ENCODE measurements at regions not wholly inside any gene's neighbourhood (a gene's known extent, or its start where the extent isn't known, plus 50 kb on each side); places are given as distances from the start of the nearest gene placed in this dataset.

- Histone ChIP-seq H3K27ac (ENCODE audit: low read depth) (no peak overlapping the region), H3F3A (replicated peaks; ENCODE audit: low read depth) (no peaks in the 10 kb centered on the region), H3K9me2 (ENCODE audit: insufficient read depth) (peaks cover 6% of the 10 kb centered on the region), H2AFZ (no peak overlapping the region), H3K27me3 (ENCODE audit: insufficient read depth) (no peaks in the 10 kb centered on the region), H3K4me2 (no peak overlapping the region), H3K36me3 (ENCODE audit: insufficient read depth) (no peaks in the 10 kb centered on the region), H4K20me1 (replicated peaks; ENCODE audit: insufficient read depth) (no peaks in the 10 kb centered on the region), H3K4me3 (no peak overlapping the region), H3K79me2 (replicated peaks; ENCODE audit: insufficient read depth) (no peaks in the 10 kb centered on the region), H3K4me1 (ENCODE audit: insufficient read depth) (peaks cover 6% of the 10 kb centered on the region; the same call in 1 of the 2 replicates)
- Mint-ChIP-seq H3K27ac (no peak overlapping the region), H3K36me3 (ENCODE audit: low read depth) (no peaks in the 10 kb centered on the region), H3K9me3 (no peaks in the 10 kb centered on the region), H3K27me3 (ENCODE audit: insufficient read depth, low read depth, poor library complexity) (peaks cover 2% of the 10 kb centered on the region), H3K4me1 (peaks cover 15% of the 10 kb centered on the region; the same call in 2 of the 3 replicates), H3K4me3 (no peak overlapping the region)
- ATAC-seq (no peak), DNase-seq (ENCODE audit: low spot score) (no peak)
- TF ChIP-seq EZH2 (IDR thresholded peaks at IDR 0.05; ENCODE audit: low read depth, unreplicated experiment) = no peak
- no peak for TF ChIP-seq CTCF (conservative IDR thresholded peaks at IDR 0.05; ENCODE audit: low read depth in 2 of 2)
- TF ChIP-seq, protein P1, sequence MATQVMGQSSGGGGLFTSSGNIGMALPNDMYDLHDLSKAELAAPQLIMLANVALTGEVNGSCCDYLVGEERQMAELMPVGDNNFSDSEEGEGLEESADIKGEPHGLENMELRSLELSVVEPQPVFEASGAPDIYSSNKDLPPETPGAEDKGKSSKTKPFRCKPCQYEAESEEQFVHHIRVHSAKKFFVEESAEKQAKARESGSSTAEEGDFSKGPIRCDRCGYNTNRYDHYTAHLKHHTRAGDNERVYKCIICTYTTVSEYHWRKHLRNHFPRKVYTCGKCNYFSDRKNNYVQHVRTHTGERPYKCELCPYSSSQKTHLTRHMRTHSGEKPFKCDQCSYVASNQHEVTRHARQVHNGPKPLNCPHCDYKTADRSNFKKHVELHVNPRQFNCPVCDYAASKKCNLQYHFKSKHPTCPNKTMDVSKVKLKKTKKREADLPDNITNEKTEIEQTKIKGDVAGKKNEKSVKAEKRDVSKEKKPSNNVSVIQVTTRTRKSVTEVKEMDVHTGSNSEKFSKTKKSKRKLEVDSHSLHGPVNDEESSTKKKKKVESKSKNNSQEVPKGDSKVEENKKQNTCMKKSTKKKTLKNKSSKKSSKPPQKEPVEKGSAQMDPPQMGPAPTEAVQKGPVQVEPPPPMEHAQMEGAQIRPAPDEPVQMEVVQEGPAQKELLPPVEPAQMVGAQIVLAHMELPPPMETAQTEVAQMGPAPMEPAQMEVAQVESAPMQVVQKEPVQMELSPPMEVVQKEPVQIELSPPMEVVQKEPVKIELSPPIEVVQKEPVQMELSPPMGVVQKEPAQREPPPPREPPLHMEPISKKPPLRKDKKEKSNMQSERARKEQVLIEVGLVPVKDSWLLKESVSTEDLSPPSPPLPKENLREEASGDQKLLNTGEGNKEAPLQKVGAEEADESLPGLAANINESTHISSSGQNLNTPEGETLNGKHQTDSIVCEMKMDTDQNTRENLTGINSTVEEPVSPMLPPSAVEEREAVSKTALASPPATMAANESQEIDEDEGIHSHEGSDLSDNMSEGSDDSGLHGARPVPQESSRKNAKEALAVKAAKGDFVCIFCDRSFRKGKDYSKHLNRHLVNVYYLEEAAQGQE (IDR thresholded peaks at IDR 0.05; ENCODE audit: unreplicated experiment) = no peak
- TF ChIP-seq NANOG (IDR thresholded peaks at IDR 0.05; ENCODE audit: borderline replicate concordance) = no peak
- TF ChIP-seq ETS1 (IDR thresholded peaks at IDR 0.05) = no peak
- TF ChIP-seq STAT1 (IDR thresholded peaks at IDR 0.05; ENCODE audit: unreplicated experiment) = no peak
- TF ChIP-seq, protein P2, sequence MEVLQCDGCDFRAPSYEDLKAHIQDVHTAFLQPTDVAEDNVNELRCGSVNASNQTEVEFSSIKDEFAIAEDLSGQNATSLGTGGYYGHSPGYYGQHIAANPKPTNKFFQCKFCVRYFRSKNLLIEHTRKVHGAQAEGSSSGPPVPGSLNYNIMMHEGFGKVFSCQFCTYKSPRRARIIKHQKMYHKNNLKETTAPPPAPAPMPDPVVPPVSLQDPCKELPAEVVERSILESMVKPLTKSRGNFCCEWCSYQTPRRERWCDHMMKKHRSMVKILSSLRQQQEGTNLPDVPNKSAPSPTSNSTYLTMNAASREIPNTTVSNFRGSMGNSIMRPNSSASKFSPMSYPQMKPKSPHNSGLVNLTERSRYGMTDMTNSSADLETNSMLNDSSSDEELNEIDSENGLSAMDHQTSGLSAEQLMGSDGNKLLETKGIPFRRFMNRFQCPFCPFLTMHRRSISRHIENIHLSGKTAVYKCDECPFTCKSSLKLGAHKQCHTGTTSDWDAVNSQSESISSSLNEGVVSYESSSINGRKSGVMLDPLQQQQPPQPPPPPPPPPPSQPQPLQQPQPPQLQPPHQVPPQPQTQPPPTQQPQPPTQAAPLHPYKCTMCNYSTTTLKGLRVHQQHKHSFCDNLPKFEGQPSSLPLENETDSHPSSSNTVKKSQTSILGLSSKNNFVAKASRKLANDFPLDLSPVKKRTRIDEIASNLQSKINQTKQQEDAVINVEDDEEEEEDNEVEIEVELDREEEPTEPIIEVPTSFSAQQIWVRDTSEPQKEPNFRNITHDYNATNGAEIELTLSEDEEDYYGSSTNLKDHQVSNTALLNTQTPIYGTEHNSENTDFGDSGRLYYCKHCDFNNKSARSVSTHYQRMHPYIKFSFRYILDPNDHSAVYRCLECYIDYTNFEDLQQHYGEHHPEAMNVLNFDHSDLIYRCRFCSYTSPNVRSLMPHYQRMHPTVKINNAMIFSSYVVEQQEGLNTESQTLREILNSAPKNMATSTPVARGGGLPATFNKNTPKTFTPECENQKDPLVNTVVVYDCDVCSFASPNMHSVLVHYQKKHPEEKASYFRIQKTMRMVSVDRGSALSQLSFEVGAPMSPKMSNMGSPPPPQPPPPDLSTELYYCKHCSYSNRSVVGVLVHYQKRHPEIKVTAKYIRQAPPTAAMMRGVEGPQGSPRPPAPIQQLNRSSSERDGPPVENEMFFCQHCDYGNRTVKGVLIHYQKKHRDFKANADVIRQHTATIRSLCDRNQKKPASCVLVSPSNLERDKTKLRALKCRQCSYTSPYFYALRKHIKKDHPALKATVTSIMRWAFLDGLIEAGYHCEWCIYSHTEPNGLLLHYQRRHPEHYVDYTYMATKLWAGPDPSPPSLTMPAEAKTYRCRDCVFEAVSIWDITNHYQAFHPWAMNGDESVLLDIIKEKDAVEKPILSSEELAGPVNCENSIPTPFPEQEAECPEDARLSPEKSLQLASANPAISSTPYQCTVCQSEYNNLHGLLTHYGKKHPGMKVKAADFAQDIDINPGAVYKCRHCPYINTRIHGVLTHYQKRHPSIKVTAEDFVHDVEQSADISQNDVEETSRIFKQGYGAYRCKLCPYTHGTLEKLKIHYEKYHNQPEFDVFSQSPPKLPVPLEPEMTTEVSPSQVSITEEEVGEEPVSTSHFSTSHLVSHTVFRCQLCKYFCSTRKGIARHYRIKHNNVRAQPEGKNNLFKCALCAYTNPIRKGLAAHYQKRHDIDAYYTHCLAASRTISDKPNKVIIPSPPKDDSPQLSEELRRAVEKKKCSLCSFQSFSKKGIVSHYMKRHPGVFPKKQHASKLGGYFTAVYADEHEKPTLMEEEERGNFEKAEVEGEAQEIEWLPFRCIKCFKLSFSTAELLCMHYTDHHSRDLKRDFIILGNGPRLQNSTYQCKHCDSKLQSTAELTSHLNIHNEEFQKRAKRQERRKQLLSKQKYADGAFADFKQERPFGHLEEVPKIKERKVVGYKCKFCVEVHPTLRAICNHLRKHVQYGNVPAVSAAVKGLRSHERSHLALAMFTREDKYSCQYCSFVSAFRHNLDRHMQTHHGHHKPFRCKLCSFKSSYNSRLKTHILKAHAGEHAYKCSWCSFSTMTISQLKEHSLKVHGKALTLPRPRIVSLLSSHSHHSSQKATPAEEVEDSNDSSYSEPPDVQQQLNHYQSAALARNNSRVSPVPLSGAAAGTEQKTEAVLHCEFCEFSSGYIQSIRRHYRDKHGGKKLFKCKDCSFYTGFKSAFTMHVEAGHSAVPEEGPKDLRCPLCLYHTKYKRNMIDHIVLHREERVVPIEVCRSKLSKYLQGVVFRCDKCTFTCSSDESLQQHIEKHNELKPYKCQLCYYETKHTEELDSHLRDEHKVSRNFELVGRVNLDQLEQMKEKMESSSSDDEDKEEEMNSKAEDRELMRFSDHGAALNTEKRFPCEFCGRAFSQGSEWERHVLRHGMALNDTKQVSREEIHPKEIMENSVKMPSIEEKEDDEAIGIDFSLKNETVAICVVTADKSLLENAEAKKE (CRISPR knock-in tag; IDR thresholded peaks at IDR 0.05) = no peak
- TF ChIP-seq ZNF114 (CRISPR knock-in tag; IDR thresholded peaks at IDR 0.05) = no peak
- TF ChIP-seq ZNF331 (CRISPR knock-in tag; IDR thresholded peaks at IDR 0.05; ENCODE audit: low read depth) = no peak
- TF ChIP-seq POLR2AphosphoS5 (IDR thresholded peaks at IDR 0.05; ENCODE audit: low read depth) = no peak
- no peak for TF ChIP-seq JUNB (IDR thresholded peaks at IDR 0.05; ENCODE audit: unreplicated experiment)
- TF ChIP-seq CREB1 (CRISPR knock-in tag; IDR thresholded peaks at IDR 0.05; ENCODE audit: low read depth) = no peak
- no peak for TF ChIP-seq EZH2phosphoT487 (IDR thresholded peaks at IDR 0.05; ENCODE audit: unreplicated experiment)
Observed at GRCh38 chr3:31223278-31223677, 309.4 kb upstream of the STT3B start.
